SH-SY5Y (cell line): ENCODE measurements at regions not wholly inside any gene's neighbourhood (a gene's known extent, or its start where the extent isn't known, plus 50 kb on each side); places are given as distances from the start of the nearest gene placed in this dataset.

Source experiments
- GATA2 ChIP-seq: IDR thresholded peaks from 2 replicates; pipeline ENCODE4 v1.6.1; 2011; ENCODE audit warnings: mild to moderate bottlenecking, low read depth, low read length
- GATA3 ChIP-seq: IDR thresholded peaks from 2 replicates; pipeline ENCODE4 v1.6.1; 2011; ENCODE audit warnings: low read depth, mild to moderate bottlenecking, low read length, moderate library complexity

DNA sequence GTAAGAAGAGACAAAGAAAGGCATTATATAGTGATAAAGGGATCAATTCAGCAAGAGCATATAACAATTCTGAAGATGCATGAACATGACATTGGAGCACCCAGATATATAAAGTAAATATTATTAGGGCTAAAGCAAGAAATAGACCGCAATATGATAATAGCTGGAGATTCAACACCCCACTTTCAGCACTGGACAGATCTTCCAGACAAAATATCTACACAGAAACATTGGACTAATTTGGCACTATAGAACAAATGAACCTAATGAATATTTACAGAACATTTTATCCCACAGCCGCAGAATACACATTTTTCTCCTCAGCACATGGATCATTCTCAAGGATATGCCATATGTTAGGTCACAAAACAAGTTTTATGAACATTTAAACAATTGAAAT, 633.1 kb downstream of the JRKL start:
- TF ChIP-seq GATA2 (no peak), GATA3 (no peak)
